ENCODE measurements at regions not wholly inside any gene's neighbourhood (a gene's known extent, or its start where the extent isn't known, plus 50 kb on each side); places are given as distances from the start of the nearest gene placed in this dataset.
"Not testable (repeated sequence)": the region's sequence is repeated elsewhere in the genome, so short reads cannot be mapped to it uniquely, and the experiment has no call there.

DNA sequence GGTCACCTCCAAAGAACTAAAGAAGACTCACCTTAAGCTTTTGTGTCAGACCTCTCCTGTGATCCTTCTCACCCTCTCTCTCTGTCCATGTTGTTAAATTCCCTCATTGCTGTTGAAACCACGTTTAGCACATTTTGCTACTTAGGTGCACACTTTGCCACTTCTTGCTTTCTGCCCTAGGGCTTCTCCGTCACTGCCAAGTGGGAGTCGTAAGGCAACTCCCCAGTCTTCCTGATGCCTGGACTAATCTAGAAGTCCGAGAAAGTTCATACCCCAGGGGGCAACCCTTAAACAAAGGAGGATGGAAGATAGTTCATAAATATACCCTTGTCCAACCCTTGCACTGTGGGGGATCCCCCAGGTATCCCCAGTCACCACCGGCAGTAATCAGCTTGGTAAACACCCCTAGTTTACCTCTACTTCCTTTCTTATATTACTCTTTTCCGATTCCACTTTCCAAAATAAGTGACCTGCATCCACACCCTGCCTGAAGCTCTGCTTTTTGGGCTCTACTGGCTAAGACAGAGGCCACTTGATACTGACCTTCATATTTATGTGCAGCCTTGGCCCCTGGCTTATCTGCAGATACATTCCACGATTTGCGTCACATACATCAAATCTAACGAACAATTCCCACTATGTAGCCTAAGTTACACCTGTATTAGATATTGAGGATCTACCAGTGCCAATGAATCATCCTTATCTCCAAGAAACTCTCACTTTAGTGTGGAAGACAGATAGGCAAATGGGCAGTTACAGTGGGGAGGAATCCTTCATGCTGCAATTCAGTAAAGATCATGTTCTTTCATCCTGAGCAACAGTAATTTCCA is 776.2 kb downstream of the RNF144A start:
- no peak for DNase-seq

DNA sequence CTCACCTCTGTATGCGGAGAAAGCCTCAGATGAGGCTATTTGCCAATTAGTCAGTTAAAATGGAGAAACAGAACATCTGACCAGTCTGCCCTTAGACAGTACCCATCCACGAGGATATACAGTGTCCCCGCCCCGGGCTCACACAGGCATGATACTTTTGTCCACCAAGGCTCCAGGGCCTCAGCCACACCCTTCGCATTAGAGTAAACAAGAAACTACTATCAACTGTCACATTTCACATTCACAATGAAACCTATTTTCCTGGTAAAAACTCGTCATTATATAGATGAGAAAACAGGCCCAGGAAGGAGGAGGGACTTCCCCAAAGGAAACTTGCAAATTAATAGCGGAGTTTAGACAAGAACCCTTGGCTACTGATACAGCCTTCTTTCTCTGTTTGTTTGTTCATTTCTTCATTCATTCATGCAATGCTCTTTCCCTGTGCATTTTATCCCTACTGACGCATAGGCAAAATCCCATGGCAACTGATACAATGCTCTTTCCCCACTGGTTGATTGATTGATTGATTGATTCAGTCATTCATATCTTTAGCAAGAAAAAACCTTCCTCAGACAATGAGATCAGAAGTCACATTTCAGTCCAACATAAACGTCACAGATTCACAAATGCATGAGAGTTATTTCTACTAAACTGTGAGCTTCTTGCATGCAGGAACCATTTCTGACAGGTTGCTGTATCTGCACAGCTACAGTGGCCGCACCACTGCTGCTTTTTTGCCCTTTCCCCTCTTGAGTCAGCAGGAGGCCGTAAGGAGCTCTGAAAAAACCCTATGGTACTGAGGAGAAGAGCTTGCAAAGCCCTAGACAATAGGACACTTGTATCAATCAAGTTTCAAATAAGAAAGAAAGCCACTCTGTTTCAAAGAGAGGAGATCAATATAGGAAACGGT is 777.1 kb downstream of the RNF144A start:
- DNase-seq = no peak

DNA sequence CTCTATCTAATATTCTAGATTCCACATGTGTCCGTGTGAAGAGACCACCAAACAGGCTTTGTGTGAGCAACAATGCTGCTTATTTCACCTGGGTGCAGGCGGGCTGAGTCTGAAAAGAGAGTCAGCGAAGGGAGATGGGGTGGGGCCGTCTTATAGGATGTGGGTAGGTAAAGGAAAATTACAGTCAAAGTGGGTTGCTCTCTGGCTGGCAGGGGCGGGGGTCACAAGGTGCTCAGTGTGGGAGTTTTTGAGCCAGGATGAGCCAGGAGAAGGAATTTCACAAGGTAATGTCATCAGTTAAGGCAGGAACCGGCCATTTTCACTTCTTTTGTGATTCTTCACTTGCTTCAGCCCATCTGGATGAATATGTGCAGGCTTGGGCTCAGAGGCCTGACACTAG is 779.3 kb downstream of the RNF144A start:
- not testable (repeated sequence) for DNase-seq

DNA sequence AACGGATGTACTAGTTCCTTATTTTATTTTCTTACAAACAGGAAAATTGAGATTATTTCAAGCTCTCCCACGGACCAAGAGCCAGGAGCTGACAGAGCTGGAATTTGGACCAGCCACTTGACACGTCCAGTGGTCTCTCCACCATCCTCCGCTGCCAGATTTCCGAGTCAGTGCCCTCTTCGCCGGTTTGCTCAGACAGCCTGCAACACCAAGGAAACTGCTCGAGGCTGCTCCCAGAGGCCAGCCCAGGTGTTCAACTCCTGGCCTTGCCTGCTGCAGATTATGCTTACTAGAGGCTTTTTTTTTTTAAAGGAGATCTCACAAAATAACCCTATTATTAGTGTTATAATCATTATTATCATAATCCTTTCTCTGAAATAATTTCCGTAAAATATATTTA is 779.8 kb downstream of the RNF144A start:
- no peak for DNase-seq

DNA sequence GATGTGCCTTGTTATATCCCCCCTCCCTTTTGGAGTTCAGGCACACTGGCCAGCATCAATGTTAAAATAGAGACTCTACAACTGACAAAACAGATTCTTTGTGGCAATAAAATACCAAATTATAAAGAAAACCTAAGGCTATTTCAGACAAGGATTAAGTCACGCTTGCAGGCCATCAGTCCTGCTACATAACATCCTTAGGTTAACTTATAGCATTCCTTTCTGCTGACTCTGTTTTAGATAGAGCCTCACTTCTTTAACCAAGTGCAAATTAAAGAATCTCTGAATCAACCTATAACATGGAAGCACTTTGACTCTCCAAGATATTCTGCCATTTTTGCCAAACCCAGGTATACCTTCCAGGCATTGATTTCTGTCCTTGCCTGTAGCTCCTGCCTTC is 784.6 kb downstream of the RNF144A start:
- DNase-seq = no peak

GRCh38 chr2:7703048-7703447 is 785.8 kb downstream of the RNF144A start:
- no peak for DNase-seq

DNA sequence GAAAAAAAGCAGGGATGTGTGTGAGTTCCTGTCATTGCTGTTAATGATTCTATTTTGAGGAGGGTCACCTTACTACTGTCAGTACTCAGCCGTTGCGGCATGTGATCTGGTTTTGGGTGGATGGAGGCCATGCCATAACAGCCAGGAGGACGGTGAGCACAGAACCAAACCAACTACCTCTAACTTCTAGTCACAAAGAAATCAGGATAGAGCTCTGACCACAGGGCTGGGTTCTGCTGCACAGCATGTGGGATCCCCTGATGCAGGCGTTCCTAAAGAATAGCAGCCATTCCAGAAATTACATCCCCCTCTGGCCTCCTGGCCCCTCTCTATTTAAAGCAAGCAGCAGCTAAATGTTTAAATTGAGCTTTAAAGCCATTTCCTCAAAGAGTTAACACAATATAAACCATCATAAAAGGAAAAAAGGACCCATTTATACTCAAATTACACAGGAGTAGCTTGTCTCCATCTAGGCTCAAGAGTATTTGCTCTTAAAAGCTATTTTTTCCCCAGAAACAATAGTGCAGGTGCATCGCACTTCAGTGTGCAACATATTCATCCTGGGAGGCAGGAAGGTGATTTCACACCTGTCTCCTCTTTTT is 786.4 kb downstream of the RNF144A start:
- DNase-seq = no peak

- DNase-seq = no peak
These were observed 787.2 kb downstream of the RNF144A start for GRCh38 chr2:7704296-7704865.

- DNase-seq = no peak
These were observed 789.6 kb downstream of the RNF144A start for GRCh38 chr2:7706791-7707190.

DNA sequence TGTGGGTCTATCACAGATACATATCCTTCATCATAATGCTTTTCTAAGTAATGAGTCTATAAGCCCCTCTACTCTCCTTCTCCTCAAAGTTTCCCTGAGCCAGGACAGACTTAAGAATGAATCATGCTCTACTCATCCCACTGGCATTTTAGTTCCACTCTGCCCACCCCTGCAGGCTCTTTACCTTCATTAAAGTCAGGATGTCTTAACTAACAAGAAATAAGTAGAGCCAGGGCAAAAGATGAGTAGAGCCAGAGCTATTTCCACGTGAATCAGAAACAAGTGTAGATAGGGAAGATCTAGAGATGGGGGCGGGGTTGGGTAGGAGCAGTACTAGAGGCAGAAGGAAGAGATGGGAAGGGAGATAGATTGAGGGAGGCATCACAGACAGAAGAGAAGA is 790.5 kb downstream of the RNF144A start:
- DNase-seq = no peak

- no peak for DNase-seq
These were observed 792.7 kb downstream of the RNF144A start for GRCh38 chr2:7709907-7710306.

DNA sequence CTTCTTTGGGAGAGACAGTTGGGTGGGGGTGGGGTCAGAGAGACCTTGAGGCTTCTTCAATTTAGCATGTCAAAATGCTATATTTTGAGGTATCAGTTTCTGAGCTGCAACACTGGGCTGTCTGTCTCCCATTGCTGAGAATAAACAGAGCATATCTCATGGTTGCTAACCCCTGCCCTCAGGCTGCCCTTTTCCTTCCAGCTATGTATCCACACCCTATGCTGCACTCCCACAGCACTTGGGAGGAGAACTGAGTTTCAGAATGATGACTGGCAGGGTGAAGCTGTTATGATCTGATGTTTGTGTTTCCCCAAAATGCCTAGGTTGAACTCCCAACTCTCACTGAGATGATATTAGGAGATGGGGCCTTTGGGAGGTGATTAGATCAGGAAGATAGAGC is 794.0 kb downstream of the RNF144A start:
- DNase-seq = no peak

GRCh38 chr2:7719876-7720275 is 802.7 kb downstream of the RNF144A start:
- DNase-seq = no peak

GRCh38 chr2:7721413-7721995 is 804.3 kb downstream of the RNF144A start:
- DNase-seq = no peak

DNA sequence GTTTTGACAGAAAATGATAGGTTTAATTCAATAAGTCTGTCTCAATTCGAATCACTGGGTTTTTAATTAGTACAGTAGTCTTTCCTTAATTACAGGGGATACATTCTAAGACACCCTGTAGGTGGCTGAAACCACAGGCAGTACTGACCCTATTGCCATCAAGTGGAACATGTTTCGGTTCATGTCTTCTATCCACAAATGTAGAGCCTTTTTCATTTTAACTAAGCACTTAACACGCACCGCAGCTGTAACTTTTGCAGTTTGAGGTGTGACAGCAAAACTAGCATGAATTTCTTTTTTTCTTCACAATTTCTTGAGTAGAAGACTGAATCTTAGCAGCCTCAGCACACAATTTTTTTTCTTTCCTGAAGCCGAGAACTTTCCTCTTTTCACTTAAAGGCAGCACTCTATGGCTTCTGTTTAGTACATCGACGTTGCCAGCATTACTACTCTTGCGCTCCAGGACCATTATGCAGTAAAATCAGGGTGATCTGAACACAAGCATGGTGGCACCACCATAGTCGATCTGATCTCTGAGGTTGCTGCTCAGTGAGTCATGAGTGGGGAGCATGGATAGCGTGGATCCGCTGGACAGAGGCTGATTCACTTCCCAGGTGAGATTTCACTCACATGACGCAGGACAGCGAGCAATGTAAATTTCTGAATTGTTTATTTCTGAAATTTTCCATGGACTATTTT is 805.1 kb downstream of the RNF144A start:
- no peak for DNase-seq

- no peak for DNase-seq
These were observed 807.1 kb downstream of the RNF144A start for GRCh38 chr2:7724336-7724735.

GRCh38 chr2:7725171-7725849 is 808.1 kb downstream of the RNF144A start:
- no peak for DNase-seq

DNA sequence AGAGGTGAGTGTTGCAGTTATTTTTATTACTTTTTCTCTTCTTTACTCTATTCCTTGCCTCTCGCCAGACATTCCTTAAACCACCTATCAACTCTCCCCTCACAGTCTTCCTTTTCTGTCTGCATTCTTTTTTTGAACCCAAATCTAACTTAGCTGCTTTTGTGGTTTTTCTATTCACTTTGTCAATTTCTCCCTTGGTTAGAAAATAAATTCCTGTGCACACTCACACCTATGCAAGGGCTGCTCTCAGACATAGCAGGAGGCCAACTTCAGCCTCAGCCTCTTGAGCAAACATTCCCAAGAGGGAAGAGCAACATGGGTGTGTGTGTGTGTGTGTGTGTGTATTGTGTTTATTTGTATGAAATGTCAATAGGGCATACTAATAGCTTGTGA is 808.6 kb downstream of the RNF144A start:
- no peak for DNase-seq

DNA sequence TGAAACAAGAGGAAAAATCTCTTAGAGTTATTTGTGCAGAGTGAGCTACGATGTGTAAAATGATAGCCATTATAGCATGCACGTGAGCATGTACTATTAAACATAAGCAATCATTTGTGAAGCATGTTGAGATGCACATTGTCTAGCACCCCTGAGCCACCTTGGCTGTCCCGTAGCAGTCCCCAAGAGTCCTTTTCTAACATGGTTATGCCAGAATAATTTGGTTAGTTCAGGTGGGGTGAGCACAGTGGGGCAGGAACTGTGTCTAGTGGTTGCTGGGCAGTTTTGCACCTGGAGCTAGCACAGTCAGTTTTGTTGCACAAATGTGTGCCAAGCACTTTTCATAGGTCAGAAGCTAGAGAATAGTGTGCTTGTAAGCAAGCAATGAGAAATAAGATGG is 809.8 kb downstream of the RNF144A start:
- DNase-seq = no peak

DNA sequence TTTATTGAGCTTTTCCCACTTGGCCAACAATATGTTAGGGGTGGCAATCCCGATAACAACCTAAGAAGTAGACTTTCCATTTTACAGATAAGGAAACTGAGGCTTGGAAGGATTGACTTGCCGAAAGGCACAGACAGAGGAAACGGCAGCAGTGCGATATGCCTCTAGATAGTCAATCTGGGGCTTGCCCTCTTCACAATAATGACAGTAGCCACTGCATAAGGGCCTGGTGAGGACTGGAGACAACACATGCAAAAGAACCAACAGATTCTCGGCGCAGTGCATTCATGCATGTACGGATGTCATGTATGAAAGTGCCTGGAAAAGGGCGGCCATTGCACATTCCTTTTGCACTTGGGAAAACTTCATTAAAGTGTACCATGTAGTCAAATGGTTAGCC is 811.2 kb downstream of the RNF144A start:
- DNase-seq = no peak

DNA sequence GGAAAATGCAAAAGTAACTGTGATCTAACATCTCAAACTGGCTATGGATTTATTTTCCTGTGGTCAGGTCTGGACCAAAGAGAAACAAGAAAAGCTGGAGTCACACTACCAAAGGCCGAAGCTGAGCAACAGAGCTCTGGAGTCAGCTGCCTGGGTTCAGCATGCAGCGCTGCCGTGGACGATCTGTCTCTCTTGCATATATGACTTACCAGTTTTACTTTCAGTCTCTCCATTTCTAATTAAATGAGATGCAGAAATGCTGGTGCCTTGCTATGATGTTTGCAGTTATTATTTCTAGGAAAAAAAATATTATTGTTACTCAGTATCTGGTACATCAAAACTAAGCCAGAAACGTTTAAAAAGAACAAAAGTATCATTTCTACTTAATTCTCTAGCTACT is 813.2 kb downstream of the RNF144A start:
- DNase-seq = no peak

- DNase-seq = no peak
These were observed 813.8 kb downstream of the RNF144A start for GRCh38 chr2:7730990-7731389.

Measured in GOT3 (cell line).